Activated CD4-positive, alpha-beta T cell treated with anti-CD3 and anti-CD28 coated beads for 48 hours (primary cell): ENCODE measurements at regions not wholly inside any gene's neighbourhood (a gene's known extent, or its start where the extent isn't known, plus 50 kb on each side); places are given as distances from the start of the nearest gene placed in this dataset.
"Not testable (repeated sequence)": the region's sequence is repeated elsewhere in the genome, so short reads cannot be mapped to it uniquely, and the experiment has no call there.

Experiments used
- DNase-seq: peaks from one replicate; pipeline ENCODE4 v3.0.0-alpha.2; 2020

GRCh38 chr6:9921366-9921765, 493.5 kb downstream of the TFAP2A start:
- no peak for DNase-seq

GRCh38 chr6:9914951-9915350, 499.9 kb downstream of the TFAP2A start:
- DNase-seq, result no peak

GRCh38 chr6:9901376-9901775, 513.5 kb downstream of the TFAP2A start:
- no peak for DNase-seq

GRCh38 chr6:9896806-9897205, 518.1 kb downstream of the TFAP2A start:
- no peak for DNase-seq

GRCh38 chr6:9890893-9891292, 524.0 kb downstream of the TFAP2A start:
- DNase-seq, result no peak

- no peak for DNase-seq
These were observed 524.4 kb downstream of the TFAP2A start for GRCh38 chr6:9890469-9890868.

- no peak for DNase-seq
These were observed 536.3 kb downstream of the TFAP2A start for GRCh38 chr6:9878535-9878934.

- DNase-seq, result no peak
These were observed 539.1 kb downstream of the TFAP2A start for GRCh38 chr6:9875605-9876353.

- no peak for DNase-seq
These were observed 552.2 kb downstream of the TFAP2A start for GRCh38 chr6:9862603-9863167.

GRCh38 chr6:9851541-9852380, 563.1 kb downstream of the TFAP2A start:
- DNase-seq, result no peak

GRCh38 chr6:9851006-9851405, 563.9 kb downstream of the TFAP2A start:
- DNase-seq, result no peak

- no peak for DNase-seq
These were observed 566.8 kb downstream of the TFAP2A start for GRCh38 chr6:9848094-9848493.

- no peak for DNase-seq
These were observed 572.8 kb downstream of the TFAP2A start for GRCh38 chr6:9841886-9842725.

- DNase-seq, result no peak
These were observed 580.6 kb downstream of the TFAP2A start for GRCh38 chr6:9834233-9834632.

GRCh38 chr6:9831783-9832182, 583.1 kb downstream of the TFAP2A start:
- DNase-seq, result no peak

- no peak for DNase-seq
These were observed 584.1 kb downstream of the TFAP2A start for GRCh38 chr6:9830808-9831207.

GRCh38 chr6:9825526-9825925, 589.3 kb downstream of the TFAP2A start:
- DNase-seq, result no peak

GRCh38 chr6:9810727-9811126, 604.1 kb downstream of the TFAP2A start:
- not testable (repeated sequence) for DNase-seq

- DNase-seq, result no peak
These were observed 604.6 kb downstream of the TFAP2A start for GRCh38 chr6:9810286-9810685.

GRCh38 chr6:9806195-9806594, 608.7 kb downstream of the TFAP2A start:
- DNase-seq, result no peak

GRCh38 chr6:9801249-9801754, 613.6 kb downstream of the TFAP2A start:
- DNase-seq, result no peak

GRCh38 chr6:9799582-9799981, 615.3 kb downstream of the TFAP2A start:
- no peak for DNase-seq

GRCh38 chr6:9796827-9797226, 618.0 kb downstream of the TFAP2A start:
- DNase-seq, result no peak
